GM12873 (cell line): ENCODE measurements at regions not wholly inside any gene's neighbourhood (a gene's known extent, or its start where the extent isn't known, plus 50 kb on each side); places are given as distances from the start of the nearest gene placed in this dataset.

ENCODE experiments used
- TF ChIP-seq, protein P1 (sequence below): IDR thresholded peaks from 2 replicates; pipeline ENCODE4 v1.5.1; 2012; ENCODE audit warnings: low read depth, mild to moderate bottlenecking, moderate library complexity, low read length, control low read depth; ENCODE audit not compliant: insufficient read depth; ENCODE audit errors: missing control alignments

DNA sequence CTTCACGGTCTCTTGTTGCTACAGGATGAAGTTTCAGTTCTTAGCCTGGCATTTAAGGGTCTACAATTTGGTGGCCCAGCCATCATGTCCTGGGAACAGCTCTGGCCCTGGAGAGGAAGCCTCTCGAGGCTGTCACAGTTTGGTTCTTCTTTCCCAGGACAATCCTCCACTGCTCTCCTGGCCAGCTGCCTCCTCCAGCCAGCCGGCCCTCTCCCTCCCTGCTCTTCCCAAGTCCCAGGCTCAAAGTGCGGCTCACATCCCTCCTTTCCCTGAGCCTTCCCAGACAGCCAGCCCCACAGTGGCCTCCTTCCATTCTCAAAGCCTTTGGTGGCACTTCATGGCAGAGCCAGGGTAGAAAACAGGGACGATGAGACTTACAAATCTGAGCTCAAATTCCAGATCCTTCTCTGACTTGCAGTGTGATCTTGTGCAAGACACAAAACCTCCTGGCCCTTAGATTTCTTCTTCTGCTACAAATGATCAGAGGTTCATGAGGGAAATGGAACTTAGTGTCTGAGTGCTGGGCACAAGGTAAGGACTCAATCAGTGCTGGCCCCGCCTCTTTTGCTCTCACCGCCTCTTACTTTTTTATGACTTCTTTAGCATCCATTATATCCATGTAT, 223.8 kb upstream of the ECI2 start:
- TF ChIP-seq, protein P1, sequence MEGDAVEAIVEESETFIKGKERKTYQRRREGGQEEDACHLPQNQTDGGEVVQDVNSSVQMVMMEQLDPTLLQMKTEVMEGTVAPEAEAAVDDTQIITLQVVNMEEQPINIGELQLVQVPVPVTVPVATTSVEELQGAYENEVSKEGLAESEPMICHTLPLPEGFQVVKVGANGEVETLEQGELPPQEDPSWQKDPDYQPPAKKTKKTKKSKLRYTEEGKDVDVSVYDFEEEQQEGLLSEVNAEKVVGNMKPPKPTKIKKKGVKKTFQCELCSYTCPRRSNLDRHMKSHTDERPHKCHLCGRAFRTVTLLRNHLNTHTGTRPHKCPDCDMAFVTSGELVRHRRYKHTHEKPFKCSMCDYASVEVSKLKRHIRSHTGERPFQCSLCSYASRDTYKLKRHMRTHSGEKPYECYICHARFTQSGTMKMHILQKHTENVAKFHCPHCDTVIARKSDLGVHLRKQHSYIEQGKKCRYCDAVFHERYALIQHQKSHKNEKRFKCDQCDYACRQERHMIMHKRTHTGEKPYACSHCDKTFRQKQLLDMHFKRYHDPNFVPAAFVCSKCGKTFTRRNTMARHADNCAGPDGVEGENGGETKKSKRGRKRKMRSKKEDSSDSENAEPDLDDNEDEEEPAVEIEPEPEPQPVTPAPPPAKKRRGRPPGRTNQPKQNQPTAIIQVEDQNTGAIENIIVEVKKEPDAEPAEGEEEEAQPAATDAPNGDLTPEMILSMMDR = no peak

DNA sequence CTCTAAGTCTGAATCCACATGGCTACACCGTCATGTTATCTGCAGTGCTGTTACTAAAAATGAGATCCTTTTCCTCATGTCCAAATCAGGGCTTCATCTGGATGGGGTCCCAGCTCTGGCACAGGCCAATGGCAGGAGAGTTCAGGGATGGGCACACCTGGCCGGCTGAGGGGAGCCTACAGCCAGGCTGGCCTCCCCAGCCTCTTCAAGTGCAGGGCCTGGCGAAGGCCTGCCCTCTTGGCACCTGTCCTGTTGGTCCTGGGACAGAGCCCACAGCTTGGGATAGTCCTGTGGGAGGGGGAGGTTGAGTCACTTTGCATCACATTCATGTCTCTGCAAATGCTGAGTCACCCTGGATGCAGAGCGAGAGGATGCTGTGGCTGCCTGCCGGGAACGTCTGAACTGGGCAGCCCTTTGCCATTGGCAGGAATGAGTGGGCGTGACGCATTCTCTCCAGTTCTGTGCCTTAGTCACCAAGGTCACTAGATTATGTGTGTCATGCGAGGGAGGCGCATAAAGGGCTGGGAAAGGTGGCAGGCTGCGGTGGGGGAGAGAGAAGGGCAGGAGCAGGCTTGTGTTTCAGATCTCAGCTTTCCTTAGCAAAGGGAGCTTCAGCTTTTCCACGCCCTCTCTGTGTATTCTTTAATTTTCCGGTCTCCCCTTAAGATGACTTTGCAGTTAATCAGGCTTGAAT, 223.2 kb upstream of the ECI2 start:
- TF ChIP-seq, protein P1 = no peak

DNA sequence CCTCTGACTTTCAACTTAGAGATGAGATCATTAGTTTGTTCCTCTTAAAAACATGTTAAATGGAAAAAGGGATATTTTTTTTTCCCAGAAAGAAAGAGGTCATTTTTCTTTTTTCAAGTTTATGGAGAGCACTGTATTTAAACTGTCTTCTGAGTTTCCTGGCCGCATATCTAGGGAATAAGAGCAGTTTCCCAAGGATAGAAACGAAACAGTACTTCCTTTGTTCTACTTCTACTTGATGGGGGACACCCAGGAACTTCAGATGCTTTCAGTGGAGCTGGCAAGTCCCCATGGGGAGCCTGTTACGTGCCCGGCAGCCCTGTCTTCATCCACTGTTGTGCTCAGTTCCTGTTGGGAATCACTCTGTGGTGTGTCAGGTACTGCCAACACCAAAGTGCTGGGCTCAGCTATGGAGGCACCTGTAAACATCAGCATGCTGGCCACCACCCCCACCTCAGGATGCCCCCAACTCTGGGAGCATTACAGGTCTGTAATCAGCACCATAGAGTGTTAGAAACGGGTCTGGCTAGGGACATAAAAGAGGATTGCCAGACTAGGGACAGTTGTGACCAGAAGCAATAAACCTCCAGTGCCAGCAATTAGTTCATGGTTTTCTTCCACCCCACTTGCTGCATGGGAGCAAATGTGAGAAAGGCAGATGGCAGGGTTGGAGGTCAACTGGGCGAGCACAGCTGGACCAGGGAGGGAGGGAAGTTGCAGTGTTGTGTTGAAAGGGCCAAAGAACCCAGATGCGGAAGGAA, 221.7 kb upstream of the ECI2 start:
- TF ChIP-seq, protein P1 = no peak

DNA sequence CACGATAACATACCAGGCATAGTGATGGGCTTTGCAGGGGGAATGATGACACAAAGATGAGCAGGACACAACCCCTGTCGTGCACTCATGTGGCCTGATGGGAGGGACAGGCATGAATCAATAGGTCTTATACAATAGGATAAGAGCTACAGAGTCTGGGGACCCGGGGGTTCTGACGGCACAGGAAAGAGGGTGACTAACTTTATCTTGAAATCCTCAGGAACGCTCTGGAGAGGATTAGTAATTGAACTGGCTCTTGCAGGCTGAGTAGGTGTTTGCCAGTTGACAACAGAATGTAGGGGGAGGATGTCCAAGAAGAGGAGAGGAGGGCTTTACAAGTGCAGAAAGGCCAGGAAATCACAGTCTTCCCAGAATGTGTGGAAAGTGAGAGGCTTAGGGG, 219.9 kb upstream of the ECI2 start:
- TF ChIP-seq, protein P1 = no peak

DNA sequence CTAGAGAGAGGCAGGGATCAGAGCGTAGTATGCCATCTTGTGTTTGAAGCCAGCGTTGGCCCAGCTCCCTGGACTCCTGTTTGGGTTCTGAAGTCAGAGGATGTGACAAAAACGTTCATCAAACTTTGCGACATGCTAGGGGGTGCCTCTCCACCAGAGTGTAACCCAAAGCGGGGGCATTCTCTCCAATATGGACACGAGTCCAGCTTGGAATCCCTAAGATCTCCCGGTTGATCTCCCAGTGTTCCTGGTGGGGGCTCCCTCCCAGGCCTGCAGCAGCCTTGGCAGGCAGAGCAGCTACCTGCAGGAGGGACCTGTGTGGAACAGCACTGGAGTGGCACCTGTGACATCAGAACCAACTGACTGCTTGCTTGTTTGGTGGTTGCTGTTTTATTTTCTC, 218.8 kb upstream of the ECI2 start:
- TF ChIP-seq, protein P1 = no peak

DNA sequence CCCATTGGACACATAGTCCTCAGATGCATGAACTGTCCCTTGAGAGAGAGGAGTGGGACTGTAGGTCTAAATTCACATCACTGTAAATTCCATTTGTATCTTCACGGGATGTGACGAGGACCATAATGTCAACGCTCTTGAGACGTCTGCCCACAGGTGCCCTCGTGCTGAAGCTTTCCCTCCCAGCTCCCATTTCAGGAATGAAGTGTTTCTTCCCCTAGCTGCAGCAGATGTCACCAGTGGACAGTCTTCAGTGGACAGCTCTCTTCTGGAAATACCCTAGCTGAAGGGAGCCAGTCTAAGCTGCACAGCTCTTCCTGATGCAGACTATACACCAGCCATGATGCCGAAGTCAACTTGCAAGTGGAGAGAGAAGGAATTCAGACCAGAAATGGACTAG, 217.4 kb upstream of the ECI2 start:
- TF ChIP-seq, protein P1 = no peak

DNA sequence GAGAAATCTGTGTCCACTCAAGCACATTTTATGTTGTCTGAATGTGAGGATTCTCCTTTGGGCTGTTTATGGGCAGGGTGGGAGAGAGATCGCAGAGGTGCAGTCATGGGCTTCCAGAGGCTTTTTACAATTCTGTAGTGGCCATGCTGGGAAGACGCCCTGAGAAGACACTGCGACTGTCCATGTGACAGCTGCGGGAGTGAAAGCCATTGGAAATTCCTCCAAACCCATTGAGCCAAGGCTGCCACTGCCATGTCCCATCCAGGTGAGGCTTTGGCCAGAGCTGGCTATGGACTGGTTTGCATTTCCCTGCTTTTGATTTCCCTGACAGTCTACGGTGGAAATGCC, 216.9 kb upstream of the ECI2 start:
- TF ChIP-seq, protein P1 = no peak
